GM23338 (cell line): ENCODE measurements at regions not wholly inside any gene's neighbourhood (a gene's known extent, or its start where the extent isn't known, plus 50 kb on each side); places are given as distances from the start of the nearest gene placed in this dataset.

ENCODE experiments used
- ATAC-seq: fragments of 200-7000 bp; cut with Tn5 transposase; 3 replicates; pipeline ENCODE4 v1.9.1; 2020
- DNase-seq: peaks from one replicate; pipeline ENCODE4 v3.0.0-alpha.2; 2015; ENCODE audit warnings: low spot score
- H2AFZ ChIP-seq: fragments of 200-600 bp; sonication (generic); 2 replicates; pipeline ENCODE4 v1.8.0; 2016; ENCODE audit warnings: antibody characterized with exemption, mild to moderate bottlenecking, moderate library complexity
- H3F3A ChIP-seq: fragments of 200-600 bp; sonication (generic); replicated peaks from 2 replicates; pipeline ENCODE4 v1.8.0; 2017; ENCODE audit warnings: antibody characterized with exemption, mixed run types, low read depth
- H3K27ac ChIP-seq: fragments of 200-600 bp; sonication (generic); 2 replicates; pipeline ENCODE4 v1.6.1; 2016; ENCODE audit warnings: low read depth
- H3K27me3 ChIP-seq: fragments of 200-600 bp; sonication (generic); 2 replicates; pipeline ENCODE4 v1.8.0; 2016; ENCODE audit warnings: mild to moderate bottlenecking, mixed run types, moderate library complexity; ENCODE audit not compliant: insufficient read depth
- H3K36me3 ChIP-seq: fragments of 200-600 bp; sonication (generic); 2 replicates; pipeline ENCODE4 v1.8.0; 2016; ENCODE audit warnings: mild to moderate bottlenecking; ENCODE audit not compliant: insufficient read depth
- H3K4me1 ChIP-seq: fragments of 200-600 bp; sonication (generic); 2 replicates; pipeline ENCODE4 v1.8.0; 2016; ENCODE audit warnings: mild to moderate bottlenecking, moderate library complexity; ENCODE audit not compliant: insufficient read depth
- H3K4me2 ChIP-seq: fragments of 200-600 bp; sonication (generic); 2 replicates; pipeline ENCODE4 v1.7.1; 2017; ENCODE audit warnings: mixed run types
- H3K4me3 ChIP-seq: fragments of 200-600 bp; sonication (generic); 2 replicates; pipeline ENCODE4 v1.6.1; 2016; ENCODE audit warnings: mixed run types
- H3K79me2 ChIP-seq: fragments of 200-600 bp; sonication (generic); replicated peaks from 2 replicates; pipeline ENCODE4 v1.8.0; 2017; ENCODE audit warnings: mild to moderate bottlenecking; ENCODE audit not compliant: insufficient read depth
- H3K9me2 ChIP-seq: fragments of 200-600 bp; sonication (generic); 2 replicates; pipeline ENCODE4 v1.8.0; 2017; ENCODE audit not compliant: insufficient read depth
- H4K20me1 ChIP-seq: fragments of 200-600 bp; sonication (generic); replicated peaks from 2 replicates; pipeline ENCODE4 v1.8.0; 2017; ENCODE audit warnings: mild to moderate bottlenecking; ENCODE audit not compliant: insufficient read depth
- H3K27ac Mint-ChIP-seq: 2 replicates; pipeline ENCODE4 v1.8.0; 2020; ENCODE audit warnings: inconsistent platforms, mild to moderate bottlenecking, moderate library complexity, mixed read lengths
- H3K27me3 Mint-ChIP-seq: 3 replicates; pipeline ENCODE4 v1.8.0; 2022; ENCODE audit warnings: low read depth, mild to moderate bottlenecking, moderate library complexity, mixed read lengths, inconsistent platforms; ENCODE audit not compliant: insufficient read depth, poor library complexity
- H3K36me3 Mint-ChIP-seq: 3 replicates; pipeline ENCODE4 v1.8.0; 2021; ENCODE audit warnings: low read depth, mild to moderate bottlenecking, inconsistent platforms, moderate library complexity, mixed read lengths
- H3K4me1 Mint-ChIP-seq: 3 replicates; pipeline ENCODE4 v1.8.0; 2020; ENCODE audit warnings: mild to moderate bottlenecking, inconsistent platforms, mixed read lengths
- H3K4me3 Mint-ChIP-seq: 3 replicates; pipeline ENCODE4 v1.8.0; 2021; ENCODE audit warnings: moderate library complexity, mild to moderate bottlenecking, inconsistent platforms, mixed read lengths
- H3K9me3 Mint-ChIP-seq: 3 replicates; pipeline ENCODE4 v1.8.0; 2020; ENCODE audit warnings: moderate library complexity, mild to moderate bottlenecking, inconsistent platforms, mixed read lengths
- CREB1 ChIP-seq: fragments of 250-450 bp; sonication (Bioruptor Pico); IDR thresholded peaks from 2 replicates; pipeline ENCODE4 v1.5.0; 2020; ENCODE audit warnings: low read depth, mild to moderate bottlenecking, moderate library complexity
- EZH2 ChIP-seq: fragments of 200-600 bp; sonication (generic); IDR thresholded peaks from one replicate; pipeline ENCODE4 v1.8.0; 2017; ENCODE audit warnings: antibody characterized with exemption, mild to moderate bottlenecking, low read depth; ENCODE audit not compliant: unreplicated experiment
- EZH2phosphoT487 ChIP-seq: fragments of 200-600 bp; sonication (generic); IDR thresholded peaks from one replicate; pipeline ENCODE4 v1.8.1; 2018; ENCODE audit warnings: antibody characterized with exemption; ENCODE audit not compliant: unreplicated experiment
- JUNB ChIP-seq: IDR thresholded peaks from one replicate; pipeline ENCODE4 v1.6.1; 2016; ENCODE audit warnings: antibody characterized with exemption; ENCODE audit not compliant: unreplicated experiment
- POLR2AphosphoS5 ChIP-seq: IDR thresholded peaks from 2 replicates; pipeline ENCODE4 v1.6.1; 2016; ENCODE audit warnings: antibody characterized with exemption, low read depth
- REST ChIP-seq: IDR thresholded peaks from one replicate; pipeline ENCODE4 v1.6.1; 2018; ENCODE audit warnings: antibody characterized with exemption; ENCODE audit not compliant: unreplicated experiment
- ZNF114 ChIP-seq: fragments of 250-450 bp; sonication (Bioruptor Pico); IDR thresholded peaks from 2 replicates; pipeline ENCODE4 v1.5.0; 2020; ENCODE audit warnings: mild to moderate bottlenecking, moderate library complexity
- ZNF331 ChIP-seq: fragments of 250-450 bp; sonication (Bioruptor Pico); IDR thresholded peaks from 2 replicates; pipeline ENCODE4 v1.5.0; 2020; ENCODE audit warnings: low read depth, mild to moderate bottlenecking, moderate library complexity
- TF ChIP-seq, protein P1 (sequence below): fragments of 250-450 bp; sonication (Bioruptor Pico); IDR thresholded peaks from 2 replicates; pipeline ENCODE4 v1.5.0; 2020; ENCODE audit warnings: mild to moderate bottlenecking, moderate library complexity
- TF ChIP-seq, protein P2 (sequence below): IDR thresholded peaks from 2 replicates; pipeline ENCODE4 v1.6.1; 2016; ENCODE audit warnings: antibody characterized with exemption

DNA sequence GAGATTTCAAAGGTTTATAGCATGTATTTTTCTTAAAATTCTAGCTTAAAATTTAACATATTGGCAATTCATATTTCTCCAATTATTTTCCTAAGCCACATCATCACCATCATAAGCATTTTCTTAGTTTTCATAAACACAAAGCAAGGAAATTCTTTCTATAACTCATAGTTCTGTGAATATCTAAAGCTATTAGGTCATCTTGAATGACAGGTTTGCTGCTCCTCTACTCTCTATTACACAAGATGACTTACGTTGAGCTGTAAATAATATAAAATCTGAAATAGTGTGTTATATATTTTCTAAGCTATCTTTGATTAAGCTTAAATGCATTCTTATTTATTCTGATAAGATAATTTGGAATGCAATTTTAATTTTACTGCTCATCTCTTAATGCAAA is 984.6 kb upstream of the CNTNAP5 start (continued):
- TF ChIP-seq, protein P1, sequence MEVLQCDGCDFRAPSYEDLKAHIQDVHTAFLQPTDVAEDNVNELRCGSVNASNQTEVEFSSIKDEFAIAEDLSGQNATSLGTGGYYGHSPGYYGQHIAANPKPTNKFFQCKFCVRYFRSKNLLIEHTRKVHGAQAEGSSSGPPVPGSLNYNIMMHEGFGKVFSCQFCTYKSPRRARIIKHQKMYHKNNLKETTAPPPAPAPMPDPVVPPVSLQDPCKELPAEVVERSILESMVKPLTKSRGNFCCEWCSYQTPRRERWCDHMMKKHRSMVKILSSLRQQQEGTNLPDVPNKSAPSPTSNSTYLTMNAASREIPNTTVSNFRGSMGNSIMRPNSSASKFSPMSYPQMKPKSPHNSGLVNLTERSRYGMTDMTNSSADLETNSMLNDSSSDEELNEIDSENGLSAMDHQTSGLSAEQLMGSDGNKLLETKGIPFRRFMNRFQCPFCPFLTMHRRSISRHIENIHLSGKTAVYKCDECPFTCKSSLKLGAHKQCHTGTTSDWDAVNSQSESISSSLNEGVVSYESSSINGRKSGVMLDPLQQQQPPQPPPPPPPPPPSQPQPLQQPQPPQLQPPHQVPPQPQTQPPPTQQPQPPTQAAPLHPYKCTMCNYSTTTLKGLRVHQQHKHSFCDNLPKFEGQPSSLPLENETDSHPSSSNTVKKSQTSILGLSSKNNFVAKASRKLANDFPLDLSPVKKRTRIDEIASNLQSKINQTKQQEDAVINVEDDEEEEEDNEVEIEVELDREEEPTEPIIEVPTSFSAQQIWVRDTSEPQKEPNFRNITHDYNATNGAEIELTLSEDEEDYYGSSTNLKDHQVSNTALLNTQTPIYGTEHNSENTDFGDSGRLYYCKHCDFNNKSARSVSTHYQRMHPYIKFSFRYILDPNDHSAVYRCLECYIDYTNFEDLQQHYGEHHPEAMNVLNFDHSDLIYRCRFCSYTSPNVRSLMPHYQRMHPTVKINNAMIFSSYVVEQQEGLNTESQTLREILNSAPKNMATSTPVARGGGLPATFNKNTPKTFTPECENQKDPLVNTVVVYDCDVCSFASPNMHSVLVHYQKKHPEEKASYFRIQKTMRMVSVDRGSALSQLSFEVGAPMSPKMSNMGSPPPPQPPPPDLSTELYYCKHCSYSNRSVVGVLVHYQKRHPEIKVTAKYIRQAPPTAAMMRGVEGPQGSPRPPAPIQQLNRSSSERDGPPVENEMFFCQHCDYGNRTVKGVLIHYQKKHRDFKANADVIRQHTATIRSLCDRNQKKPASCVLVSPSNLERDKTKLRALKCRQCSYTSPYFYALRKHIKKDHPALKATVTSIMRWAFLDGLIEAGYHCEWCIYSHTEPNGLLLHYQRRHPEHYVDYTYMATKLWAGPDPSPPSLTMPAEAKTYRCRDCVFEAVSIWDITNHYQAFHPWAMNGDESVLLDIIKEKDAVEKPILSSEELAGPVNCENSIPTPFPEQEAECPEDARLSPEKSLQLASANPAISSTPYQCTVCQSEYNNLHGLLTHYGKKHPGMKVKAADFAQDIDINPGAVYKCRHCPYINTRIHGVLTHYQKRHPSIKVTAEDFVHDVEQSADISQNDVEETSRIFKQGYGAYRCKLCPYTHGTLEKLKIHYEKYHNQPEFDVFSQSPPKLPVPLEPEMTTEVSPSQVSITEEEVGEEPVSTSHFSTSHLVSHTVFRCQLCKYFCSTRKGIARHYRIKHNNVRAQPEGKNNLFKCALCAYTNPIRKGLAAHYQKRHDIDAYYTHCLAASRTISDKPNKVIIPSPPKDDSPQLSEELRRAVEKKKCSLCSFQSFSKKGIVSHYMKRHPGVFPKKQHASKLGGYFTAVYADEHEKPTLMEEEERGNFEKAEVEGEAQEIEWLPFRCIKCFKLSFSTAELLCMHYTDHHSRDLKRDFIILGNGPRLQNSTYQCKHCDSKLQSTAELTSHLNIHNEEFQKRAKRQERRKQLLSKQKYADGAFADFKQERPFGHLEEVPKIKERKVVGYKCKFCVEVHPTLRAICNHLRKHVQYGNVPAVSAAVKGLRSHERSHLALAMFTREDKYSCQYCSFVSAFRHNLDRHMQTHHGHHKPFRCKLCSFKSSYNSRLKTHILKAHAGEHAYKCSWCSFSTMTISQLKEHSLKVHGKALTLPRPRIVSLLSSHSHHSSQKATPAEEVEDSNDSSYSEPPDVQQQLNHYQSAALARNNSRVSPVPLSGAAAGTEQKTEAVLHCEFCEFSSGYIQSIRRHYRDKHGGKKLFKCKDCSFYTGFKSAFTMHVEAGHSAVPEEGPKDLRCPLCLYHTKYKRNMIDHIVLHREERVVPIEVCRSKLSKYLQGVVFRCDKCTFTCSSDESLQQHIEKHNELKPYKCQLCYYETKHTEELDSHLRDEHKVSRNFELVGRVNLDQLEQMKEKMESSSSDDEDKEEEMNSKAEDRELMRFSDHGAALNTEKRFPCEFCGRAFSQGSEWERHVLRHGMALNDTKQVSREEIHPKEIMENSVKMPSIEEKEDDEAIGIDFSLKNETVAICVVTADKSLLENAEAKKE (CRISPR knock-in tag): no peak
- TF ChIP-seq, protein P2, sequence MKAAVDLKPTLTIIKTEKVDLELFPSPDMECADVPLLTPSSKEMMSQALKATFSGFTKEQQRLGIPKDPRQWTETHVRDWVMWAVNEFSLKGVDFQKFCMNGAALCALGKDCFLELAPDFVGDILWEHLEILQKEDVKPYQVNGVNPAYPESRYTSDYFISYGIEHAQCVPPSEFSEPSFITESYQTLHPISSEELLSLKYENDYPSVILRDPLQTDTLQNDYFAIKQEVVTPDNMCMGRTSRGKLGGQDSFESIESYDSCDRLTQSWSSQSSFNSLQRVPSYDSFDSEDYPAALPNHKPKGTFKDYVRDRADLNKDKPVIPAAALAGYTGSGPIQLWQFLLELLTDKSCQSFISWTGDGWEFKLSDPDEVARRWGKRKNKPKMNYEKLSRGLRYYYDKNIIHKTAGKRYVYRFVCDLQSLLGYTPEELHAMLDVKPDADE: no peak
- TF ChIP-seq ZNF114 (CRISPR knock-in tag) (no peak), EZH2phosphoT487 (no peak), ZNF331 (CRISPR knock-in tag) (no peak), JUNB (no peak), EZH2 (no peak)

DNA sequence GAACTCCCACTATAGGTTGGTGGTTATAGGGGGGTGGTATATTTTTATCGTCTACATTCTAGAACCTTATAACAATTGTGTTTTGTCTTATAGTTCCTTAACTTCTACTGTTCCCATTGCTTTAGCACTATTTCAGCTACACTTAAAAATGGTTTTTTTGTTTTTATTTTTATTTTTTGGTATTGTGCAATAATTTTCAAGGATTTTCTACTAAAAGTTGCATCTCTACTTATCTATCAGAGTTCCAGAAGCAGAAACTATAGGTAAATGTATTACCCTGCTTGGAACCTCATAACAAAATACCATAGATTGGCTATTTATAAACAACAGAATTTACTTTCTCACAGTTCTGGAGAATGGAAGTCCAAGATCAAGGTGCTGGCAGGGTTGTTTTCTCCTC is 981.6 kb upstream of the CNTNAP5 start:
- H3K4me3 ChIP-seq: no peak overlapping the region
- H3F3A ChIP-seq: no peaks in the 10 kb centered on the region
- no peaks in the 10 kb centered on the region for H3K79me2 ChIP-seq
- H3K4me3 Mint-ChIP-seq: no peak overlapping the region
- DNase-seq (no peak), ATAC-seq (no peak)
- H3K36me3 ChIP-seq: no peaks in the 10 kb centered on the region
- H2AFZ ChIP-seq: no peak overlapping the region
- no peak overlapping the region for H3K4me2 ChIP-seq
- no peaks in the 10 kb centered on the region for H3K36me3 Mint-ChIP-seq
- H3K27me3 ChIP-seq: no peaks in the 10 kb centered on the region
- H3K4me1 Mint-ChIP-seq: no peaks in the 10 kb centered on the region
- H4K20me1 ChIP-seq: no peaks in the 10 kb centered on the region
- H3K9me2 ChIP-seq: no peaks in the 10 kb centered on the region
- no peaks in the 10 kb centered on the region for H3K4me1 ChIP-seq
- no peaks in the 10 kb centered on the region for H3K27me3 Mint-ChIP-seq
- H3K9me3 Mint-ChIP-seq: 0 out of 3 replicates have a peak, but pooled peaks cover 2% of the 10 kb centered on the region
- H3K27ac ChIP-seq: no peak overlapping the region
- H3K27ac Mint-ChIP-seq: no peak overlapping the region
- TF ChIP-seq REST: no peak
- TF ChIP-seq POLR2AphosphoS5: no peak
- TF ChIP-seq CREB1 (CRISPR knock-in tag): no peak
- TF ChIP-seq EZH2: no peak
- TF ChIP-seq JUNB: no peak
